GM20000 (cell line): ENCODE measurements at regions not wholly inside any gene's neighbourhood (a gene's known extent, or its start where the extent isn't known, plus 50 kb on each side); places are given as distances from the start of the nearest gene placed in this dataset.

Experiments used
- DNase-seq: peaks from one replicate; pipeline ENCODE4 v3.0.0; 2012; ENCODE audit warnings: low spot score
- CTCF ChIP-seq: IDR thresholded peaks from 2 replicates; pipeline ENCODE4 v1.5.1; 2012; ENCODE audit warnings: mild to moderate bottlenecking, control low read depth; ENCODE audit errors: extremely low read depth, missing control alignments

- no peak for TF ChIP-seq CTCF
- no peak for DNase-seq
These were observed 98.0 kb upstream of the PLEKHG7 start for GRCh38 chr12:92604786-92605185.

DNA sequence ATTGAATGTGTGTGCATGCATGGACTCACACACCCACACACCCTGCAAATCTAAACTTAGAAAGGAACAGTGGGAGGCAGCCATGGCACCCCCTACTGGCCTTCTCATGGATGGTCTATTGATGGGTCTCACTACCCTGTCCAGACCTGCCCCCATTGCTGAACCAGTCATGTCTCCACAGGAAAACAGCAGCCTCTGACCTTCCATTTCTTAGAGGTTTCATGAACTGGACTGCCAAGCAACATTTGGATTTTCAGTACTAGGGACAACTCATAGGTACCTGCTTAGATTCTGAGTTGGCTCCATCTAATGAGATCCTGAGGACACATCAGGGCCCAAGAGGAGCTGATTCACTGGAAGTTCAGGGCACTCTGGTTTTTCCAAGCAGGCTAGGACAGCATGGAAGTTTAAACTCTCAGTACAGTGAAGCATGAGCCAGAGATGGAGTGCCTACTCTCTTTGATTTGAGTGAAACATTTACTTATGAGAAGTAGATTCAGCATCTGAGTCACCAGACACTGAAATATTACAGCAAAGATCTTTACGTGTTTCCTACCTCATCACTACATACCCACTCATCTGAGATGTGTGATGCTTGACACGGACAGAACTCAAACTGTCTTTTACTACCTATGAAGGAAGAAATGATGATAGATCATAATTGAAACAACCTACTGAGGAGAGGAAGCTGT lies 98.9 kb upstream of the PLEKHG7 start:
- TF ChIP-seq CTCF: no peak
- DNase-seq: no peak

GRCh38 chr12:92602930-92603623 lies 99.7 kb upstream of the PLEKHG7 start:
- TF ChIP-seq CTCF: no peak
- no peak for DNase-seq

GRCh38 chr12:92602476-92602875 lies 100.3 kb upstream of the PLEKHG7 start:
- no peak for DNase-seq
- TF ChIP-seq CTCF: no peak

DNA sequence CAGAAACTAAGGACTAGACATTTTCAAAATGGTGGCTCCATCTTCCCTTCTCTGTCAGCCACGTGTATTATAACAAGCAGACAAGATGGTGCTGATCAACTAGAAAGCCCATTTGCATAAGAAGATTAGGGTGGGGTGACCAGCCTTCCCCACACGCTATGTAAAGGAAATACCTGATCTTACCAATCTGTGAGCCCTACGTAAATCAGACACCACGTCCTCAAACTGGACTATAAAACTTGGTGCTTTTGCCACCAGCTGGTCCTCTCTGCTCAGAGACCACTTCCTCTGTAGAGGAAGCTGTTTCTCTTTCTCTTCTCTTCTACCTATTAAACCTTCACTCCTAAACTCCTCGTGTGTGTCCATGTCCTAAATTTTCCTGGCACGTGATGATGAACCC lies 101.1 kb upstream of the PLEKHG7 start:
- no peak for TF ChIP-seq CTCF
- DNase-seq: no peak

- TF ChIP-seq CTCF: no peak
- no peak for DNase-seq
These were observed 101.6 kb upstream of the PLEKHG7 start for GRCh38 chr12:92601176-92601575.

- no peak for TF ChIP-seq CTCF
- DNase-seq: no peak
These were observed 102.7 kb upstream of the PLEKHG7 start for GRCh38 chr12:92600052-92600451.
